ENCODE measurements at regions not wholly inside any gene's neighbourhood (a gene's known extent, or its start where the extent isn't known, plus 50 kb on each side); places are given as distances from the start of the nearest gene placed in this dataset.

DNA sequence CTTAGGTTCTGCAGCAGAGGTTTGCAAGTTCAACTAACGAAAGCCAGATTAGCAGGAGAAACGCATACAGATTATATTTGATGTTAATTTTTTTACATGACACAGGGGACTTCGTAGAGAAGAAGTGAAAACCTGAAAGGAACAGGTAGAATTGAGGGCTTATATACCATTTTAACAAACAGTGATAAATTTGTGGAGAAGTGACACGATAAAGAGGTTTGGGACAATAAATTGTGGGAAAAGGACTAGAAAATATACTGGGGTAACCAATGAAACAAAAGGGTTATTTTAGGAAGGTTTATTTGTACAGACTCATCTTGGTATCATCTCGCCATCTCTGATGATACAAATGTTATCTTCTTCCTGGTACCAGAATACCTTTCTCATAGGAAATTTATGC is 452.9 kb downstream of the SETD4 start:
- DNase-seq (ENCODE audit: low read depth): no peak
- TF ChIP-seq, protein P1, sequence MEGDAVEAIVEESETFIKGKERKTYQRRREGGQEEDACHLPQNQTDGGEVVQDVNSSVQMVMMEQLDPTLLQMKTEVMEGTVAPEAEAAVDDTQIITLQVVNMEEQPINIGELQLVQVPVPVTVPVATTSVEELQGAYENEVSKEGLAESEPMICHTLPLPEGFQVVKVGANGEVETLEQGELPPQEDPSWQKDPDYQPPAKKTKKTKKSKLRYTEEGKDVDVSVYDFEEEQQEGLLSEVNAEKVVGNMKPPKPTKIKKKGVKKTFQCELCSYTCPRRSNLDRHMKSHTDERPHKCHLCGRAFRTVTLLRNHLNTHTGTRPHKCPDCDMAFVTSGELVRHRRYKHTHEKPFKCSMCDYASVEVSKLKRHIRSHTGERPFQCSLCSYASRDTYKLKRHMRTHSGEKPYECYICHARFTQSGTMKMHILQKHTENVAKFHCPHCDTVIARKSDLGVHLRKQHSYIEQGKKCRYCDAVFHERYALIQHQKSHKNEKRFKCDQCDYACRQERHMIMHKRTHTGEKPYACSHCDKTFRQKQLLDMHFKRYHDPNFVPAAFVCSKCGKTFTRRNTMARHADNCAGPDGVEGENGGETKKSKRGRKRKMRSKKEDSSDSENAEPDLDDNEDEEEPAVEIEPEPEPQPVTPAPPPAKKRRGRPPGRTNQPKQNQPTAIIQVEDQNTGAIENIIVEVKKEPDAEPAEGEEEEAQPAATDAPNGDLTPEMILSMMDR (IDR thresholded peaks at IDR 0.05; ENCODE audit: control insufficient read depth, extremely low read depth, insufficient read depth): no peak
- no peak overlapping the region for H3K4me3 ChIP-seq (ENCODE audit: low read depth, low read length)

DNA sequence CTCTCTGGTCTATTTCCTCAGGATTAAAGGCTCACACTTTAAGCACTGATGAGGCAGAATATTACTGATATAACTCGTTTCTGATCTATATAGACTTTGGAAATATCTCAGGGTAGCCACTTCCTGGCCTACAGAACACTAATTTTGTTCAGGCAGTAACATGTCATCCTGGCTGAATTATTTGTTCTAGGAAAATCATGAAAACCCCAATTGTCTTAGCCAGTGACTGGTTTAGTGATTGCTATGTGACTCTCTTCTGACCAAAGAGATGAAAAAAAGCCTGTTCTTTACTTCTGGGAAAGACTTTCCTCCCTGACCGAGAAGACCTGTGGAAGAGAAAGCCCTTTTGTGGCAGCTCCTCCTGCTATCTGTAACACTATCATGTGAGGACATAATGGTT is 453.7 kb downstream of the SETD4 start:
- no peak overlapping the region for H3K4me3 ChIP-seq (ENCODE audit: low read depth, low read length)
- no peak for DNase-seq (ENCODE audit: low read depth)
- TF ChIP-seq, protein P1 (IDR thresholded peaks at IDR 0.05; ENCODE audit: control insufficient read depth, extremely low read depth, insufficient read depth): no peak

- TF ChIP-seq, protein P1 (IDR thresholded peaks at IDR 0.05; ENCODE audit: control insufficient read depth, extremely low read depth, insufficient read depth): no peak
- no peak overlapping the region for H3K4me3 ChIP-seq (ENCODE audit: low read depth, low read length)
- DNase-seq (ENCODE audit: low read depth): no peak
These were observed 454.2 kb downstream of the SETD4 start for GRCh38 chr21:35606146-35606545.

GRCh38 chr21:35603494-35603893 is 456.8 kb downstream of the SETD4 start:
- no peak for DNase-seq (ENCODE audit: low read depth)
- TF ChIP-seq, protein P1 (IDR thresholded peaks at IDR 0.05; ENCODE audit: control insufficient read depth, extremely low read depth, insufficient read depth): no peak
- H3K4me3 ChIP-seq (ENCODE audit: low read depth, low read length): no peak overlapping the region

GRCh38 chr21:35602811-35603362 is 457.4 kb downstream of the SETD4 start:
- no peak for DNase-seq (ENCODE audit: low read depth)
- no peak overlapping the region for H3K4me3 ChIP-seq (ENCODE audit: low read depth, low read length)
- TF ChIP-seq, protein P1 (IDR thresholded peaks at IDR 0.05; ENCODE audit: control insufficient read depth, extremely low read depth, insufficient read depth): no peak

DNA sequence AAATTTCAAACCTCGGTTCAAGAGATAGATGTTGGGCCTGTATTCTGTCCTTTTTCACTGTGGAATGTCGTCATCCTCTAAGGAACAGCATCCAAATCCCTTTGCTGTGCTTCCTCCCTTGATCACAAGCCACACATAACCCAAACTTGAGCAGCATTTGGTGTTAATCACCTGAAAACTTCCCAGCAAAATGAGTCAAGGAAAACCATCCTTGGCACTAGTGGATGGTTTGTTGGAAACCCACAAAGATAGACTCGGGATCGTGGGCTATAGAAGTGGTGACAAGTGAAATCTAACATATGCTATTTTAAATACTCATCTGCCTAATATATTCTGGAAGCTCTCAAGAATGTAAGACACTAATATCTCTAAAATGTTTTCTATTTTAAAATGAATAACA is 459.1 kb downstream of the SETD4 start:
- TF ChIP-seq, protein P1 (IDR thresholded peaks at IDR 0.05; ENCODE audit: control insufficient read depth, extremely low read depth, insufficient read depth): no peak
- H3K4me3 ChIP-seq (ENCODE audit: low read depth, low read length): no peak overlapping the region

GRCh38 chr21:35599164-35599563 is 461.2 kb downstream of the SETD4 start:
- TF ChIP-seq, protein P1 (IDR thresholded peaks at IDR 0.05; ENCODE audit: control insufficient read depth, extremely low read depth, insufficient read depth): no peak
- no peak for DNase-seq (ENCODE audit: low read depth)

More for the DNA sequence above, 459.1 kb downstream of the SETD4 start:
- no peak for DNase-seq (ENCODE audit: low read depth)

More at GRCh38 chr21:35599164-35599563, 461.2 kb downstream of the SETD4 start:
- no peak overlapping the region for H3K4me3 ChIP-seq (ENCODE audit: low read depth, low read length)
